Neural cell (in vitro differentiated cells): ENCODE measurements at regions not wholly inside any gene's neighbourhood (a gene's known extent, or its start where the extent isn't known, plus 50 kb on each side); places are given as distances from the start of the nearest gene placed in this dataset.

Experiments used
- H2AFZ ChIP-seq: fragments of 200-600, 300-800 bp; sonication (generic), shearing (Covaris generic); 2 replicates; pipeline ENCODE4 v1.6.0; 2014; ENCODE audit warnings: low read depth, mild to moderate bottlenecking, antibody characterized with exemption, low read length, moderate library complexity
- H3F3A ChIP-seq: fragments of 200-600 bp; shearing (Covaris generic); 2 replicates; pipeline ENCODE4 v1.6.1; 2016; ENCODE audit warnings: mild to moderate bottlenecking, moderate library complexity, mixed read lengths, antibody characterized with exemption, low read length; ENCODE audit not compliant: insufficient read depth, poor library complexity, severe bottlenecking
- H3K27ac ChIP-seq: fragments of 200-600, 300-800 bp; sonication (generic), shearing (Covaris generic); 2 replicates; pipeline ENCODE4 v1.5.1; 2014; ENCODE audit warnings: mild to moderate bottlenecking, low read length, moderate library complexity
- H3K27me3 ChIP-seq: fragments of 300-800, 200-600 bp; sonication (generic), shearing (Covaris generic); 2 replicates; pipeline ENCODE4 v1.6.0; 2014; ENCODE audit warnings: mild to moderate bottlenecking, low read depth, low read length, moderate library complexity; ENCODE audit not compliant: insufficient read depth
- H3K36me3 ChIP-seq: fragments of 300-800, 200-600 bp; sonication (generic), shearing (Covaris generic); 2 replicates; pipeline ENCODE4 v1.5.1; 2014; ENCODE audit warnings: mild to moderate bottlenecking, antibody characterized with exemption, low read length, moderate library complexity; ENCODE audit not compliant: insufficient read depth
- H3K4me2 ChIP-seq: fragments of 300-800, 200-600 bp; sonication (generic), shearing (Covaris generic); 2 replicates; pipeline ENCODE4 v1.6.0; 2014; ENCODE audit warnings: mild to moderate bottlenecking, low read length
- H3K4me3 ChIP-seq: fragments of 300-800, 200-600 bp; sonication (generic), shearing (Covaris generic); 2 replicates; pipeline ENCODE4 v1.5.1; 2014; ENCODE audit warnings: mild to moderate bottlenecking, low read length, moderate library complexity
- H3K79me2 ChIP-seq: fragments of 200-600 bp; shearing (Covaris generic); replicated peaks from 2 replicates; pipeline ENCODE4 v1.6.0; 2014; ENCODE audit warnings: mild to moderate bottlenecking, low read length, moderate library complexity; ENCODE audit not compliant: insufficient read depth
- H3K9ac ChIP-seq: fragments of 300-800, 200-600 bp; sonication (generic), shearing (Covaris generic); 2 replicates; pipeline ENCODE4 v1.6.1; 2016; ENCODE audit warnings: mild to moderate bottlenecking, low read length, mixed read lengths
- H3K9me2 ChIP-seq: fragments of 200-600 bp; shearing (Covaris generic); 2 replicates; pipeline ENCODE4 v1.6.1; 2016; ENCODE audit warnings: mild to moderate bottlenecking, low read length, mixed read lengths; ENCODE audit not compliant: insufficient read depth
- H3K9me3 ChIP-seq: fragments of 200-600, 300-800 bp; sonication (generic), shearing (Covaris generic); 2 replicates; pipeline ENCODE4 v1.6.1; 2016; ENCODE audit warnings: mild to moderate bottlenecking, mixed run types, low read length, moderate library complexity, mixed read lengths
- H4K20me1 ChIP-seq: fragments of 200-600 bp; shearing (Covaris generic); 2 replicates; pipeline ENCODE4 v1.6.1; 2016; ENCODE audit warnings: mild to moderate bottlenecking, mixed run types; ENCODE audit not compliant: insufficient read depth
- EP300 ChIP-seq: fragments of 450-650 bp; conservative IDR thresholded peaks from 2 replicates; pipeline ENCODE4 v1.6.1; 2014; ENCODE audit warnings: antibody characterized with exemption, mild to moderate bottlenecking, moderate library complexity; ENCODE audit not compliant: poor library complexity, severe bottlenecking
- EZH2 ChIP-seq: fragments of 200-600, 300-800 bp; shearing (Covaris generic), sonication (generic); IDR thresholded peaks from 2 replicates; pipeline ENCODE4 v1.6.1; 2014; ENCODE audit warnings: antibody characterized with exemption, low read length, borderline replicate concordance, mild to moderate bottlenecking; ENCODE audit not compliant: insufficient read depth, poor library complexity, severe bottlenecking
- MXI1 ChIP-seq: fragments of 450-650 bp; conservative IDR thresholded peaks from 2 replicates; pipeline ENCODE4 v1.6.1; 2014; ENCODE audit warnings: antibody characterized with exemption, mild to moderate bottlenecking; ENCODE audit not compliant: poor library complexity, severe bottlenecking
- POLR2AphosphoS5 ChIP-seq: IDR thresholded peaks from 2 replicates; pipeline ENCODE4 v1.6.1; 2012
- RAD21 ChIP-seq: fragments of 450-650 bp; conservative IDR thresholded peaks from 2 replicates; pipeline ENCODE4 v1.6.1; 2014; ENCODE audit warnings: antibody characterized with exemption, mild to moderate bottlenecking, moderate library complexity
- SMC3 ChIP-seq: fragments of 450-650 bp; conservative IDR thresholded peaks from 2 replicates; pipeline ENCODE4 v1.6.1; 2014; ENCODE audit warnings: antibody characterized with exemption, mild to moderate bottlenecking, moderate library complexity; ENCODE audit not compliant: poor library complexity
- TAF1 ChIP-seq: IDR thresholded peaks from 2 replicates; pipeline ENCODE4 v1.6.1; 2012; ENCODE audit warnings: low read depth
- TF ChIP-seq, protein P1 (sequence below): IDR thresholded peaks from 2 replicates; pipeline ENCODE4 v1.6.1; 2012; ENCODE audit warnings: borderline replicate concordance
- TF ChIP-seq, protein P2 (sequence below): fragments of 450-650 bp; IDR thresholded peaks from 2 replicates; pipeline ENCODE4 v1.5.1; 2014; ENCODE audit warnings: antibody characterized with exemption, mild to moderate bottlenecking, moderate library complexity; ENCODE audit not compliant: poor library complexity, severe bottlenecking

DNA sequence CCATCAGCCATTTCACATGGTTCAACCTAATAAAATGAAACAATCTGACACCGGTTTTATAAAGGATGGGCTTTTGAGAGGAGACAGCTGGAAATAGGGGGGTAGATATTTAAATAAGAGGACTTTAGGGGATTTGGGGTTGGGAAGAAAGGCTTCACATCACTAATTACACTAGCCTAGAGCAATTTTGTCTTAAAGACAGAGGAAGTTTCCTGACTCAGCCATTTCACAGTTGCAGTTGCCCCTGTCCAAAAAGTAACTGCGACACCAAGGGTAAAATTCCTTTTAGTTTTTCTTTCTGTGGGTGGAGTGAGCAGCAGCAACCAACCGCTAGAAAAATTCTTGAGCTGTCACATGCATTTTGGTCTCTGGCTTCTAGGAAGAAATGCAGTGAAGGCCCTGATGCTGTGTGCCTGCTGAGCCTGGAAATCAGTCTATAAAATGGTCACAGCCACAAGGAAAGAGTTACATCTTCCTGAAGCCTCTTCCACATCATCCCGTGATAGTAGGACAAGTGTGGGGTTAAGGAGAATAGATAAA, 233.6 kb downstream of the ZNF674 start:
- H3K4me3 ChIP-seq = no peak overlapping the region
- no peak overlapping the region for H3K4me2 ChIP-seq
- no peaks in the 10 kb centered on the region for H3K36me3 ChIP-seq
- no peak overlapping the region for H3K27ac ChIP-seq
- H2AFZ ChIP-seq = no peak overlapping the region
- H3K9ac ChIP-seq = no peak overlapping the region
- H3K9me3 ChIP-seq = no peaks in the 10 kb centered on the region
- no peaks in the 10 kb centered on the region for H3F3A ChIP-seq
- no peaks in the 10 kb centered on the region for H3K27me3 ChIP-seq
- no peaks in the 10 kb centered on the region for H4K20me1 ChIP-seq
- no peaks in the 10 kb centered on the region for H3K9me2 ChIP-seq
- H3K79me2 ChIP-seq = no peaks in the 10 kb centered on the region
- TF ChIP-seq, protein P1, sequence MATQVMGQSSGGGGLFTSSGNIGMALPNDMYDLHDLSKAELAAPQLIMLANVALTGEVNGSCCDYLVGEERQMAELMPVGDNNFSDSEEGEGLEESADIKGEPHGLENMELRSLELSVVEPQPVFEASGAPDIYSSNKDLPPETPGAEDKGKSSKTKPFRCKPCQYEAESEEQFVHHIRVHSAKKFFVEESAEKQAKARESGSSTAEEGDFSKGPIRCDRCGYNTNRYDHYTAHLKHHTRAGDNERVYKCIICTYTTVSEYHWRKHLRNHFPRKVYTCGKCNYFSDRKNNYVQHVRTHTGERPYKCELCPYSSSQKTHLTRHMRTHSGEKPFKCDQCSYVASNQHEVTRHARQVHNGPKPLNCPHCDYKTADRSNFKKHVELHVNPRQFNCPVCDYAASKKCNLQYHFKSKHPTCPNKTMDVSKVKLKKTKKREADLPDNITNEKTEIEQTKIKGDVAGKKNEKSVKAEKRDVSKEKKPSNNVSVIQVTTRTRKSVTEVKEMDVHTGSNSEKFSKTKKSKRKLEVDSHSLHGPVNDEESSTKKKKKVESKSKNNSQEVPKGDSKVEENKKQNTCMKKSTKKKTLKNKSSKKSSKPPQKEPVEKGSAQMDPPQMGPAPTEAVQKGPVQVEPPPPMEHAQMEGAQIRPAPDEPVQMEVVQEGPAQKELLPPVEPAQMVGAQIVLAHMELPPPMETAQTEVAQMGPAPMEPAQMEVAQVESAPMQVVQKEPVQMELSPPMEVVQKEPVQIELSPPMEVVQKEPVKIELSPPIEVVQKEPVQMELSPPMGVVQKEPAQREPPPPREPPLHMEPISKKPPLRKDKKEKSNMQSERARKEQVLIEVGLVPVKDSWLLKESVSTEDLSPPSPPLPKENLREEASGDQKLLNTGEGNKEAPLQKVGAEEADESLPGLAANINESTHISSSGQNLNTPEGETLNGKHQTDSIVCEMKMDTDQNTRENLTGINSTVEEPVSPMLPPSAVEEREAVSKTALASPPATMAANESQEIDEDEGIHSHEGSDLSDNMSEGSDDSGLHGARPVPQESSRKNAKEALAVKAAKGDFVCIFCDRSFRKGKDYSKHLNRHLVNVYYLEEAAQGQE = no peak
- TF ChIP-seq EZH2 = no peak
- TF ChIP-seq MXI1 = no peak
- no peak for TF ChIP-seq RAD21
- TF ChIP-seq POLR2AphosphoS5 = no peak
- no peak for TF ChIP-seq SMC3

DNA sequence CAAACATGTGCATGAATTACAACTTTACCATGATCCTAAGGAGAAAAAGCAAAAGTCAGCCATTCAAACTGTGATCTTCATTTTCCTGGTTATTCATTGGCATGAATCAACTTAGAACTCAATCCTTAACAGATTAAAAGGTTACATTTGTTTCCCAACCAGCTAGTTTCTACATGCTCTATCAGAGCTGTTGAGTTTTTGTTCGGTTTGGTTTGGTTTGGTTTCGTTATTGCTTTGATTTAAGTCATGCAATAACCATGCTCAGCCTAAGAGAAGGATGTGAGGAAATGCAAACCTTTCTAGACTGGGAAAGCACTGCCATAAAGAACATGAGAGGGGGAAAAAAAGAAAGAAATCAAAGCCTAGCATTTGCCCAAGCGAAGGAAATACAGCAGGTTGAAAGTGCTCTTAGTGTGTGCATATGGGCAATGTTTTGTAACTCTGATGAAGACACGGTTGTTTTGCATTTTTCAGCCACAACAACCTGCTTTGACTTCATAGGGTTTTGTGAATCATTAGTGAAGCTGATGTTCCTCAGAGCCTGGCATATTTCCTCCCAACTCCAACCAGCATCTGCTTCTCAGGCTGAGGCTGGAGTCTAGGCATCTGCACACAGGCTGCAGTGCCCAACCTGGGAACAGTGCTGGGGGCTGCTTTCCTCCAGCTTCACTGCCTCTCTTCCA, 234.3 kb downstream of the ZNF674 start:
- Histone ChIP-seq H3K9ac (no peak overlapping the region), H3K4me3 (no peak overlapping the region), H3F3A (no peaks in the 10 kb centered on the region), H3K27ac (no peak overlapping the region), H3K27me3 (no peaks in the 10 kb centered on the region), H2AFZ (no peak overlapping the region), H3K79me2 (no peaks in the 10 kb centered on the region), H3K9me3 (no peaks in the 10 kb centered on the region), H3K36me3 (no peaks in the 10 kb centered on the region), H3K4me2 (no peak overlapping the region), H4K20me1 (no peaks in the 10 kb centered on the region), H3K9me2 (no peaks in the 10 kb centered on the region)
- TF ChIP-seq, protein P1 = no peak
- TF ChIP-seq, protein P2, sequence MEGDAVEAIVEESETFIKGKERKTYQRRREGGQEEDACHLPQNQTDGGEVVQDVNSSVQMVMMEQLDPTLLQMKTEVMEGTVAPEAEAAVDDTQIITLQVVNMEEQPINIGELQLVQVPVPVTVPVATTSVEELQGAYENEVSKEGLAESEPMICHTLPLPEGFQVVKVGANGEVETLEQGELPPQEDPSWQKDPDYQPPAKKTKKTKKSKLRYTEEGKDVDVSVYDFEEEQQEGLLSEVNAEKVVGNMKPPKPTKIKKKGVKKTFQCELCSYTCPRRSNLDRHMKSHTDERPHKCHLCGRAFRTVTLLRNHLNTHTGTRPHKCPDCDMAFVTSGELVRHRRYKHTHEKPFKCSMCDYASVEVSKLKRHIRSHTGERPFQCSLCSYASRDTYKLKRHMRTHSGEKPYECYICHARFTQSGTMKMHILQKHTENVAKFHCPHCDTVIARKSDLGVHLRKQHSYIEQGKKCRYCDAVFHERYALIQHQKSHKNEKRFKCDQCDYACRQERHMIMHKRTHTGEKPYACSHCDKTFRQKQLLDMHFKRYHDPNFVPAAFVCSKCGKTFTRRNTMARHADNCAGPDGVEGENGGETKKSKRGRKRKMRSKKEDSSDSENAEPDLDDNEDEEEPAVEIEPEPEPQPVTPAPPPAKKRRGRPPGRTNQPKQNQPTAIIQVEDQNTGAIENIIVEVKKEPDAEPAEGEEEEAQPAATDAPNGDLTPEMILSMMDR = no peak
- no peak for TF ChIP-seq EZH2
- no peak for TF ChIP-seq TAF1
- TF ChIP-seq EP300 = no peak
- TF ChIP-seq SMC3 = no peak
- no peak for TF ChIP-seq MXI1
- no peak for TF ChIP-seq POLR2AphosphoS5
- no peak for TF ChIP-seq RAD21
